ENCODE measurements at regions not wholly inside any gene's neighbourhood (a gene's known extent, or its start where the extent isn't known, plus 50 kb on each side); places are given as distances from the start of the nearest gene placed in this dataset.
"Not testable (repeated sequence)": the region's sequence is repeated elsewhere in the genome, so short reads cannot be mapped to it uniquely, and the experiment has no call there.

DNA sequence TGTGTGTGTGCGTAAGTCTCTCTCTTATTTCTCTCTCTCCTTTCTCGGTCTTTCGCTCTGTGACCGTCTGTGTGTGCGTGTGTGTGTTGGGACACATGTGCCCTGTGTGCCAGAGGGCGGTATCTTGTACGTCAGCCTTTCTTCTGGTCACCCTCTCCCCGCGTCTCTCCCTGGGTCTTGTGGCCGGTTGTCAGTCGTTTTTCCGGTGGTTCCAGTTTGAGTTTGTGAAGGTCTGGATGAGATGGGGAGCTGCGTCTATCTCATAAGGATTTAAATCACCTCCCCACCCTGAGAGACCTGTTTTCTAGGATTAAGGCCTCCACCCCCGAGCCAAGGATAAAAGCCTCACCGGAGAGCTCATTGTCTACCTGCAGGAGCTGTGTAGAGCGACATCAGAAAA lies 295.5 kb upstream of the ZNF337 start:
- H4K20me1 ChIP-seq (ENCODE audit: low read depth), result no peaks in the 10 kb centered on the region
- no peaks in the 10 kb centered on the region for H3K9me3 ChIP-seq (ENCODE audit: low read depth)
- peak overlapping the region; percentile 66 for H3K4me2 ChIP-seq
- no peak overlapping the region for H3K9ac ChIP-seq
- H3K4me1 ChIP-seq, result peaks cover 13% of the 10 kb centered on the region
- H3K27ac Mint-ChIP-seq, result peak overlapping the region; percentile 4
- peak; percentile 18 for DNase-seq (ENCODE audit: low spot score)
- H2AFZ ChIP-seq (replicated peaks), result no peak overlapping the region
- H3K4me3 Mint-ChIP-seq, result peak overlapping the region; percentile 15
- no peaks in the 10 kb centered on the region for H3K36me3 ChIP-seq
- H3K9me3 Mint-ChIP-seq, result peaks cover 24% of the 10 kb centered on the region
- TF ChIP-seq, protein P1, sequence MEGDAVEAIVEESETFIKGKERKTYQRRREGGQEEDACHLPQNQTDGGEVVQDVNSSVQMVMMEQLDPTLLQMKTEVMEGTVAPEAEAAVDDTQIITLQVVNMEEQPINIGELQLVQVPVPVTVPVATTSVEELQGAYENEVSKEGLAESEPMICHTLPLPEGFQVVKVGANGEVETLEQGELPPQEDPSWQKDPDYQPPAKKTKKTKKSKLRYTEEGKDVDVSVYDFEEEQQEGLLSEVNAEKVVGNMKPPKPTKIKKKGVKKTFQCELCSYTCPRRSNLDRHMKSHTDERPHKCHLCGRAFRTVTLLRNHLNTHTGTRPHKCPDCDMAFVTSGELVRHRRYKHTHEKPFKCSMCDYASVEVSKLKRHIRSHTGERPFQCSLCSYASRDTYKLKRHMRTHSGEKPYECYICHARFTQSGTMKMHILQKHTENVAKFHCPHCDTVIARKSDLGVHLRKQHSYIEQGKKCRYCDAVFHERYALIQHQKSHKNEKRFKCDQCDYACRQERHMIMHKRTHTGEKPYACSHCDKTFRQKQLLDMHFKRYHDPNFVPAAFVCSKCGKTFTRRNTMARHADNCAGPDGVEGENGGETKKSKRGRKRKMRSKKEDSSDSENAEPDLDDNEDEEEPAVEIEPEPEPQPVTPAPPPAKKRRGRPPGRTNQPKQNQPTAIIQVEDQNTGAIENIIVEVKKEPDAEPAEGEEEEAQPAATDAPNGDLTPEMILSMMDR (IDR thresholded peaks at IDR 0.05), result no peak
- H3K79me2 ChIP-seq (ENCODE audit: low read depth), result no peaks in the 10 kb centered on the region
- H3K27me3 ChIP-seq, result no peaks in the 10 kb centered on the region
- H3K4me1 Mint-ChIP-seq, result peaks cover 6% of the 10 kb centered on the region
- no peak overlapping the region for H3K4me3 ChIP-seq
- H3F3A ChIP-seq (ENCODE audit: low read depth), result no peaks in the 10 kb centered on the region
- H3K27me3 Mint-ChIP-seq (ENCODE audit: insufficient read depth, low read depth), result peaks cover 11% of the 10 kb centered on the region
- H3K27ac ChIP-seq, result peak overlapping the region; percentile 58
- H3K36me3 Mint-ChIP-seq, result no peaks in the 10 kb centered on the region

- H3K27ac ChIP-seq, result no peak overlapping the region
- Mint-ChIP-seq H3K4me3 (no peak overlapping the region), H3K27me3 (ENCODE audit: insufficient read depth, low read depth) (peaks cover 11% of the 10 kb centered on the region), H3K36me3 (no peaks in the 10 kb centered on the region), H3K9me3 (peaks cover 24% of the 10 kb centered on the region), H3K27ac (no peak overlapping the region), H3K4me1 (peaks cover 6% of the 10 kb centered on the region)
- no peaks in the 10 kb centered on the region for H3K36me3 ChIP-seq
- H3K4me3 ChIP-seq, result no peak overlapping the region
- TF ChIP-seq EZH2 (IDR thresholded peaks at IDR 0.05) (no peak), EZH2phosphoT487 (IDR thresholded peaks at IDR 0.05) (no peak)
- TF ChIP-seq, protein P1 (IDR thresholded peaks at IDR 0.05), result no peak
- H3K4me2 ChIP-seq, result peak overlapping the region; percentile 66
- peaks cover 13% of the 10 kb centered on the region for H3K4me1 ChIP-seq
- H3K9me3 ChIP-seq (ENCODE audit: low read depth), result no peaks in the 10 kb centered on the region
- no peaks in the 10 kb centered on the region for H3K79me2 ChIP-seq (ENCODE audit: low read depth)
- H2AFZ ChIP-seq (replicated peaks), result no peak overlapping the region
- H3F3A ChIP-seq (ENCODE audit: low read depth), result no peaks in the 10 kb centered on the region
- DNase-seq (ENCODE audit: low spot score), result no peak
- H4K20me1 ChIP-seq (ENCODE audit: low read depth), result no peaks in the 10 kb centered on the region
- H3K9ac ChIP-seq, result no peak overlapping the region
- H3K27me3 ChIP-seq, result no peaks in the 10 kb centered on the region
These were observed 295.1 kb upstream of the ZNF337 start for GRCh38 chr20:25991756-25992130.

- TF ChIP-seq EZH2phosphoT487 (IDR thresholded peaks at IDR 0.05) (no peak), EZH2 (IDR thresholded peaks at IDR 0.05) (no peak)
- TF ChIP-seq, protein P1 (IDR thresholded peaks at IDR 0.05), result no peak
- Histone ChIP-seq H3K36me3 (no peaks in the 10 kb centered on the region), H3K27me3 (no peaks in the 10 kb centered on the region), H3F3A (ENCODE audit: low read depth) (no peaks in the 10 kb centered on the region), H3K4me1 (peaks cover 13% of the 10 kb centered on the region), H3K4me3 (no peak overlapping the region), H3K9ac (no peak overlapping the region), H3K27ac (no peak overlapping the region), H2AFZ (replicated peaks) (no peak overlapping the region), H4K20me1 (ENCODE audit: low read depth) (no peaks in the 10 kb centered on the region), H3K9me3 (ENCODE audit: low read depth) (no peaks in the 10 kb centered on the region), H3K4me2 (no peak overlapping the region), H3K79me2 (ENCODE audit: low read depth) (no peaks in the 10 kb centered on the region)
- Mint-ChIP-seq H3K27me3 (ENCODE audit: insufficient read depth, low read depth) (peaks cover 9% of the 10 kb centered on the region), H3K27ac (no peak overlapping the region), H3K36me3 (no peaks in the 10 kb centered on the region), H3K9me3 (peaks cover 26% of the 10 kb centered on the region), H3K4me1 (peaks cover 6% of the 10 kb centered on the region), H3K4me3 (no peak overlapping the region)
- DNase-seq (ENCODE audit: low spot score), result no peak
These were observed 294.6 kb upstream of the ZNF337 start for GRCh38 chr20:25991051-25991755.

DNA sequence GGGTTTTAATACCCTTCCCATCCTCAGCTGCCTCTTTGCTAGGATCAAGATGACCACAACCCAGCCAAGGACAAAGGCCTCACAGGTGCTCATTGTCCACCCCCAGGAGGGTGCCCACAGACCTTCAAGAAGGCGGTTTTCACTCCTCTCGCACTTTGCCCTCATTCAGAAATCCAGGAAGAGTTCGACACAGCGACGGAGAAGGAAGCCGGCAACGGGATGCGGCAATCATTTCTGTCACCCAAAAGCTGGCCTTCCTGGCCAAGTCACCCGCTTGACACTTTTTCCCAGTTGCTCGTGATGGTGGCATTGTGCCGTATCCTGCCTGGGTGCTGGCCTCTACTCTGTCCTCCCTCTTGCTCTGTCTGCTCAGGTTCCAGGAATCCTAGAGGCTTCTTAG lies 293.0 kb upstream of the ZNF337 start:
- not testable (repeated sequence) for H3K4me1 Mint-ChIP-seq; H3K27me3 Mint-ChIP-seq (ENCODE audit: insufficient read depth, low read depth)

More for the DNA sequence above, 293.0 kb upstream of the ZNF337 start:
- H3K4me3 ChIP-seq; H3K4me2 ChIP-seq; H4K20me1 ChIP-seq (ENCODE audit: low read depth); H2AFZ ChIP-seq (replicated peaks); H3K9me3 ChIP-seq (ENCODE audit: low read depth); DNase-seq (ENCODE audit: low spot score); H3K36me3 Mint-ChIP-seq; H3K4me3 Mint-ChIP-seq; H3F3A ChIP-seq (ENCODE audit: low read depth); H3K79me2 ChIP-seq (ENCODE audit: low read depth); H3K27ac ChIP-seq; H3K27me3 ChIP-seq; H3K36me3 ChIP-seq; H3K9ac ChIP-seq: not testable (repeated sequence)
- peak overlapping the region; percentile 46 for H3K27ac Mint-ChIP-seq
- peaks cover 32% of the 10 kb centered on the region for H3K9me3 Mint-ChIP-seq
- H3K4me1 ChIP-seq, result peaks cover 13% of the 10 kb centered on the region
